ENCODE measurements at regions not wholly inside any gene's neighbourhood (a gene's known extent, or its start where the extent isn't known, plus 50 kb on each side); places are given as distances from the start of the nearest gene placed in this dataset.

- WGBS (ENCODE audit: insufficient coverage) = 79% methylated on average over 2 of the region's 2 CpGs
- H3K4me2 ChIP-seq (replicated peaks; ENCODE audit: low read depth, low read length, poor library complexity, severe bottlenecking) = no peak overlapping the region
- H3K27ac ChIP-seq (ENCODE audit: low read length in 2 of 2) = no peak overlapping the region
- no peak overlapping the region for H2AFZ ChIP-seq (ENCODE audit: insufficient read depth, low read depth, low read length, poor library complexity, severe bottlenecking)
- H3K36me3 ChIP-seq (replicated peaks in 1 of 2; ENCODE audit: control extremely low read depth in 1 of 2, control insufficient read depth in 1 of 2, extremely low read depth in 1 of 2, insufficient read depth in 2 of 2, low read length in 1 of 2) = no peaks in the 10 kb centered on the region
- no peaks in the 10 kb centered on the region for H3K4me1 ChIP-seq (ENCODE audit: control insufficient read depth in 2 of 2, insufficient read depth in 2 of 2, low read length in 2 of 2)
- H3K9me3 ChIP-seq (ENCODE audit: control extremely low read depth in 1 of 3, control insufficient read depth in 2 of 3, insufficient read depth in 1 of 3, low read length in 2 of 3) = no peaks in the 10 kb centered on the region
- Mint-ChIP-seq H3K4me1 (no peaks in the 10 kb centered on the region), H3K27me3 (no peaks in the 10 kb centered on the region), H3K27ac (no peak overlapping the region), H3K4me3 (no peak overlapping the region), H3K9me3 (ENCODE audit: insufficient read depth) (no peaks in the 10 kb centered on the region)
- ATAC-seq (ENCODE audit: low read depth) = no peak
- TF ChIP-seq EZH2 (IDR thresholded peaks at IDR 0.05; ENCODE audit: borderline replicate concordance, insufficient read depth, low read depth, low read length, poor library complexity, severe bottlenecking) = no peak
- no peak for TF ChIP-seq CTCF (IDR thresholded peaks at IDR 0.05)
- POLR2A ChIA-PET = no interaction called here
- CTCF ChIA-PET = no interaction called here
- H3K9ac ChIP-seq (ENCODE audit: low read length) = no peak overlapping the region
- DNase-seq = no peak
- H3K4me3 ChIP-seq (ENCODE audit: control extremely low read depth in 1 of 5, extremely low read depth in 1 of 5, insufficient read depth in 1 of 5, low read depth in 2 of 5, low read length in 4 of 5) = no peak overlapping the region
- H4K20me1 ChIP-seq (ENCODE audit: control insufficient read depth, insufficient read depth, low read length, poor library complexity, severe bottlenecking) = no peaks in the 10 kb centered on the region
- intact Hi-C loops (cut with micrococcal nuclease) = no loop called here
- H3K27me3 ChIP-seq (replicated peaks in 1 of 4; ENCODE audit: control extremely low read depth in 1 of 4, control insufficient read depth in 3 of 4, insufficient read depth in 4 of 4, low read length in 3 of 4) = no peaks in the 10 kb centered on the region
- H3K79me2 ChIP-seq (ENCODE audit: control insufficient read depth, insufficient read depth, low read length) = no peaks in the 10 kb centered on the region
These were observed 1223.8 kb downstream of the SORCS3 start for GRCh38 chr10:105864854-105865253.

GRCh38 chr10:105857268-105858264, 1216.5 kb downstream of the SORCS3 start:
- H3K9me3 Mint-ChIP-seq (ENCODE audit: insufficient read depth) = peaks cover 2% of the 10 kb centered on the region
- H3K9ac ChIP-seq (ENCODE audit: low read length) = no peak overlapping the region
- H3K27me3 Mint-ChIP-seq = no peaks in the 10 kb centered on the region
- no peaks in the 10 kb centered on the region for H3K9me3 ChIP-seq (ENCODE audit: control extremely low read depth in 1 of 3, control insufficient read depth in 2 of 3, insufficient read depth in 1 of 3, low read length in 2 of 3)
- ChIA-PET POLR2A (no interaction called here), CTCF (no interaction called here)
- H3K4me3 Mint-ChIP-seq = no peak overlapping the region
- H2AFZ ChIP-seq (ENCODE audit: insufficient read depth, low read depth, low read length, poor library complexity, severe bottlenecking) = no peak overlapping the region
- ATAC-seq (ENCODE audit: low read depth) = no peak
- H3K4me1 ChIP-seq (ENCODE audit: control insufficient read depth in 2 of 2, insufficient read depth in 2 of 2, low read length in 2 of 2) = no peaks in the 10 kb centered on the region
- H3K36me3 ChIP-seq (replicated peaks in 1 of 2; ENCODE audit: control extremely low read depth in 1 of 2, control insufficient read depth in 1 of 2, extremely low read depth in 1 of 2, insufficient read depth in 2 of 2, low read length in 1 of 2) = no peaks in the 10 kb centered on the region
- no peak overlapping the region for H3K27ac ChIP-seq (ENCODE audit: low read length in 2 of 2)
- intact Hi-C loops (cut with micrococcal nuclease) = no loop called here
- H3K4me2 ChIP-seq (replicated peaks; ENCODE audit: low read depth, low read length, poor library complexity, severe bottlenecking) = no peak overlapping the region
- H3K27ac Mint-ChIP-seq = no peak overlapping the region
- H3K27me3 ChIP-seq (replicated peaks in 1 of 4; ENCODE audit: control extremely low read depth in 1 of 4, control insufficient read depth in 3 of 4, insufficient read depth in 4 of 4, low read length in 3 of 4) = no peaks in the 10 kb centered on the region
- no peaks in the 10 kb centered on the region for H4K20me1 ChIP-seq (ENCODE audit: control insufficient read depth, insufficient read depth, low read length, poor library complexity, severe bottlenecking)
- WGBS (ENCODE audit: insufficient coverage) = no CpG with 5 or more reads among the region's 4 CpGs
- H3K4me3 ChIP-seq (ENCODE audit: control extremely low read depth in 1 of 5, extremely low read depth in 1 of 5, insufficient read depth in 1 of 5, low read depth in 2 of 5, low read length in 4 of 5) = no peak overlapping the region
- no peak for DNase-seq
- H3K79me2 ChIP-seq (ENCODE audit: control insufficient read depth, insufficient read depth, low read length) = no peaks in the 10 kb centered on the region
- TF ChIP-seq CTCF (IDR thresholded peaks at IDR 0.05) = no peak
- TF ChIP-seq EZH2 (IDR thresholded peaks at IDR 0.05; ENCODE audit: borderline replicate concordance, insufficient read depth, low read depth, low read length, poor library complexity, severe bottlenecking) = no peak
- no peaks in the 10 kb centered on the region for H3K4me1 Mint-ChIP-seq

Data from B cell (primary cell).